GM21367 (cell line): ENCODE measurements at regions not wholly inside any gene's neighbourhood (a gene's known extent, or its start where the extent isn't known, plus 50 kb on each side); places are given as distances from the start of the nearest gene placed in this dataset.

ENCODE experiments used
- ATAC-seq: cut with Tn5 transposase; IDR thresholded peaks from one replicate; pipeline ENCODE4 v1.9.1; 2021; ENCODE audit not compliant: unreplicated experiment

- ATAC-seq, result no peak
Observed at GRCh38 chr4:58216461-58216860, 1106.3 kb upstream of the IGFBP7 start.

DNA sequence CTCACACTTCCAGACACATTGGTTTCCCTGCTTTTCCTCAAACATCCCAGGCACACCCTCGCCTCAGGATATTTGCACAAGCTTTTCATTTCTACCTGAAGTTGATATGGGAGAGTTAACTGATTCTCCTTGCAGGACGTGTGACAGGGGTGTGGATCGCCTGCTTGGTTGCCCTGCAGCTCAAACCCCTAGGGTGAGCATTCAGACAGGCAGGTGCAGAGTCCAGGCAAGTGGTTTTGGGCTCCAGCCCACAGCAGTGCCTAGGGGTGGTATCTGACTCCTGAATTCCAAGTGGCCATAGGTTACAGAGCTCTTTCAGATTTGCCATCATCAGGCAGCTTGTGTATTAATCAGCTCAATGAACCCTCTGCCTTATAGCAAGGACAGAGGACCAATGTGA is 1104.2 kb upstream of the IGFBP7 start:
- ATAC-seq, result no peak

GRCh38 chr4:58209551-58209950 is 1099.4 kb upstream of the IGFBP7 start:
- ATAC-seq, result no peak

DNA sequence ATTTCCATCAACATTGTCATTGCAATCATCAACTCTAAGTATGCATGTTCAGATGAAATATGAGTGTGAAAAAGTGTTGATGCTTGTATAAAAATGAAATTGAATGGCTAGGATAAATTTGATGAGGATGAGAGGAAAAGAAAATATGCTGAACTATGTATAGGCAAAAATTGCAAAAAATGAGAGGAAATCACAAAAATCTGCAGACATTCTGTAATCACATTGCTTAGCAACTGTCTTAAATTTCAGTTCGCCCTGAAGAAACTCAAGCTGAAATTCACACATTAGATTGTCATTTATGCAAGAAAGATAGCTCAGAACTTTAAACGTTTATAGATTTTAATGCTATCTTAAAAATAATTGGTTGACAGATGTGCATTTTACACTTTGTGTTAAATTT is 1098.8 kb upstream of the IGFBP7 start:
- no peak for ATAC-seq

DNA sequence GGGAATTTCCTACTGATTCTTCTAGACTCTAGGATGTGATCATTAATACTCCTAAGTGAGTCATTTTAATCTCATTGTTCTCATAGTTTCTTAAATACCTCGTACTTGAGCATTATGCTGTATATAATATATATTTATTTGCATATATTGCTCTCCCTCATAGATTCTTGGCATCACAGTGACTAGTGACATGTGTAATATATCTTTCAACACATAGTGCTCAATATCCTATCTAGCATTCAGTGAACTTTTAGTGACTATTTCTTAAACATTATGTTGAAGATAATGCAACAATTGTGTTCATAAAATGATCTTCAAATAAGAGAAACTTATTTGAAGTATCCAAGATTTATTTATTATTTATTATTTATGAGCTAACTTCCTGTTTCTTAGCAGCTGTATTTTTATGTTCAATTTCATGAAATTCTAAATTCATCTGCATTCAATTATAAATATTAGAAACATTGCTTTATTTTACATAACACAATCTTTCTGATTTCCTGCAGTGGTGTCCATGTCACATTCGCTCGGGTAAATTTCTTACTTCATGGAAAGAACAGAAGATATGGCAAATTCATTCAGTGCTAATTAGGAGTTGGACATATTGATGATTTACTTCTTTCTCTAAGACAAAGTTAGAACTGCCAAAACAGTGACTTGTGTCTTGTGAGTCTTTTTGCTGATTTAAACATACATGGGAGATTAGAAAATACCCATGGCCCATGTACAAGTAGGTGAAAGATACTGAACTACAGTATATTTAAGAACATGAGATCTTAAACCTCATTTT is 1095.5 kb upstream of the IGFBP7 start:
- ATAC-seq, result no peak

GRCh38 chr4:58192217-58192616 is 1082.0 kb upstream of the IGFBP7 start:
- ATAC-seq, result no peak

DNA sequence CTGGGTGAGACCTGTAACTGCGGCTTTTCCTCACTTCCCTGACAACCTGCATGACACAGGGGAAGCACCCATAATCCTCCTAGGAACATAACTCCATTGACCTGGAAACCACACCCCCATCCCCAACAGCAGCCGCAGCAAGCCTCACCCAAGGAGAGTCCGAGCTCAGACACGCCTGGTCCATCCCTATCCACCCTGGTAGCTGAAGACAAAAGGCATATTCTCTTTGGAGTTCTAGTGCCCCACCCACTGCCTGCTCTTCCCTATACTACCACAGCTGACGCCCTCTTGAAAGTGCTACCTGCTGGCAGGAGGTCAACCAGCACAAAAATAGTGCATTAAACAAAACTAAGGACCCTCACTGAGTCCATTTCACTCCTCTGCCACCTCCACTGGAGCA is 1080.9 kb upstream of the IGFBP7 start:
- no peak for ATAC-seq

DNA sequence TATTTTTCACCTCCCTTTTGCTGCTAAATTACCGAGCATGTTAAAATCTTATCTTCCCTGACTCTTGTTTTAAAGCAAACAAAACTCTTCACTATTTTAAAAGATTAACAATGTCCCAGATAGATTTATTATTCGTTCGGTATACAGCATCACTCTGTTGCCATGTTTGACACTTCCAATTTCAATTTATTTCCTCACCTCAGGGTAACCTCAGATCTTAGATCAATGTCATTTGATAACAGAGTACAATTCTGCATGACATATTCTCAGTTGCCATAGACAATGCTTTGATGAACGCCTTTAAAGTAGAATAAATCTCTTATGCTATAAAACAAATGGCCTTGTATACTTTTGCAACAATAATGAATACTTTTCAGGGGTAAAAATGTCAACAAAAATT is 1078.1 kb upstream of the IGFBP7 start:
- ATAC-seq, result no peak

DNA sequence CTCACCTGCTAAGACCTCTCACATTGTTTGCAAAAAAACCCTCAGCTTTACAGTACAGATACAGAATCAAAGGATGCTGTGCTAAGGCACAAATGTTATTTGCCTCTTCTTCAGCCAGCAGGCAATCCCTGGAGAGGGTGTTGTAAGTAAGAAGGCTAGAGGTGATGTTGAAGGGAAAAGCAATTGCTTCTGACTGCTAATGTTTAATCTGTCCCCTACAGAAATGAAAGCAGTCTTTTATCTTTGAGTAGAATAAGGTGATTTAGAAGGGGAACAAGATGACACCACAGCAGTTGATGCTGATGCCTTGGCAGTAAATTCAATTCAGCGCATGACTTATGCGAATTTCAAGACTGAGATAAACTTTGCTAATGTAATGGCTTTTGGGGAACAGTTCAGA is 1064.8 kb upstream of the IGFBP7 start:
- no peak for ATAC-seq

- no peak for ATAC-seq
Observed at GRCh38 chr4:58166490-58166889, 1056.3 kb upstream of the IGFBP7 start.

DNA sequence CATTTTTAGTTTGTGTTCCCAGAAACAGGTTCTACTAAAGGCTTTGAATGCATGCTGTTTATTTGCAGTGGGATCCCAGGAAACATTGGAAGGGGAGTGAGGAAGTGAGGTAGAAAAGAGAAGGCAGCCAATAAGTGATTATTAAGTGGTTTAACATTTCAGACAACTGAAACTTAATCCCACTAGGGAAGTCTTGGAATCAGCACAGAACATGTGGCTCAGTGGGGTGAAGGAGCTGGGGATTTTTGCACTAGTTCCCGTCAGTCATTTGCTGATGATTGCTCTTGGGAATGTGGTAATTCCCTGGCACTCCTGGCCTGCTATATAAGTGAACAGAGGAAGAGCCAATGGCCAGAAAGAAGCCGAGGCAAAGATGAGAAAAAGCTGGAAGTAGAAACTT is 1053.0 kb upstream of the IGFBP7 start:
- ATAC-seq, result no peak

- no peak for ATAC-seq
Observed at GRCh38 chr4:58149404-58150085, 1039.4 kb upstream of the IGFBP7 start.

GRCh38 chr4:58144721-58145120 is 1034.5 kb upstream of the IGFBP7 start:
- ATAC-seq, result no peak

DNA sequence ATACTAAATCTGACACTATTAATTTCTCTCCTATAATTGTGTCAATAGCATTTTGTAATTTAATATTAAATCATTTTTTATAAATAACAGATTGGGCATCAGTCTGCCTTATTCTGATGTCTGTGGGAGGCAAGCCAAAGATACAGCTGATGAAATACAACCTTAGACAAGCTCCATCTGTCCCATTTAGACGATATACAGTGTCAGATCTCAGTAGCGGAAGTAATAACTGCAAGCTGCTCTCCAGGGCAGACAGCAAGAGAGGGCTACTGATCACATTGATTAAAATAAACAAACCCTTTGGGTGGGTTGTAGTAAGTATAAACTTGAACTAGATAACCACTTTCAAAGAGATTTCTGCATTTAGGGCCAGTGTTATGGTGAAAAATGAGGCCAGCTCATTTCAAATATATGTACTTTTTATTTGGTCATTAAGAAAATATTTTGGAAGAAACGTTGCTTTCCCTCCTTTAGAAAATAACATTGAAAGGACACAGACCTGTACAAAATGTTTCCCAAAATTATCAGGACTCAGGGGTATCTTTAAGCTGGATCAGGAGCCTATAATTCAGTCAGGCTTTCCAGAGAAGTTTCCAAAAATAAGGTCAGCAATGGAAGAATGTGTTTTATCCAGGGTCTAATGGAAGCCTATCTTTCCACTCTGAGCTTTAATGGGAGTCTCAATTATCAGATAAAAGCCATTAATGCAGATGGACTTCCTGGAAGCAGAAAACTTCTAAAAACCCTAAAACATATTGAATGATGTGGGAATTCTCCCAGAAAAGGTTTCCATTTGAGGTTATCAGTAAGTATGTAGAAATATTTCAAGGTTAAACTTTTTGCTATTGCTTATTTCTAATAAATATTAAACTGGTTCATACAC is 1028.8 kb upstream of the IGFBP7 start:
- no peak for ATAC-seq

- no peak for ATAC-seq
Observed at GRCh38 chr4:58136604-58137003, 1026.4 kb upstream of the IGFBP7 start.

GRCh38 chr4:58127680-58128079 is 1017.5 kb upstream of the IGFBP7 start:
- ATAC-seq, result no peak

DNA sequence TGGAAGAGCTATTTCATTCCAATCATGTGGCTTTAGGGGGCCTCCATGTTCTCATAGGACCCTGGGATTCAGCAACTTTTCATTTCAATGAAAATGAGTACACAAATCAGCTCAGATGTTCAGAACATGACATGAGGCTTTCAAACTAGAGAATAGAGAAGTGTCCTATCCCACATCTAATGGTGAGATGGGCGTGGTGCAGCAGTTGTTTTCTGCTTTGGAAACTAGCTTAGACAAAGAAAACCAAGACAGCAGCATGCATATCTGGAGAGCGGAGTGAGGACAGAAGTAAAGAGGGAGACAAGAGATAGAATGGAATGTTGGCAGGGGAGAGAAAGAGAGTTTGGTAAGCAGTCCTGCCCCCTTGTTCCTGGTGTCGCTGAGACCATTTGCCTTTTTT is 1009.1 kb upstream of the IGFBP7 start:
- no peak for ATAC-seq

DNA sequence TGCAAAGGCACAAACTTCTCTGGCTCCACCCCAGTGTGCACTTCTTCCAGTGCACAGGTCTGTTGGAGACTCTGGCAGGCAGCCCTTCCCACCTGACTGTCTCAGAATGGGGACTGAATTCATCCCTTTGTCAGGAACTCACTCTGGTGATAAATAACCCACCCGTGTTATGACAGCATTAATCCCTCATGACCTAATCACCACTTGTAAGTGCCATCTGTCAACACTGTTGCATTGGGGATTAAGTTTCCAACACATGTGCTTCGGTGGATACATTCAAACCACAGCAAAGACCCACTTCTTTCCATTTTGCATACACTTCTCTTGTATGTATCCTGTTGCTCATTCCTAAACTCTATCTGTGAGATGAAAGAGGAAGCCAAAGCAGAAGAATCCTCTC is 1002.9 kb upstream of the IGFBP7 start:
- no peak for ATAC-seq

- no peak for ATAC-seq
Observed at GRCh38 chr4:58111818-58112217, 1001.6 kb upstream of the IGFBP7 start.

DNA sequence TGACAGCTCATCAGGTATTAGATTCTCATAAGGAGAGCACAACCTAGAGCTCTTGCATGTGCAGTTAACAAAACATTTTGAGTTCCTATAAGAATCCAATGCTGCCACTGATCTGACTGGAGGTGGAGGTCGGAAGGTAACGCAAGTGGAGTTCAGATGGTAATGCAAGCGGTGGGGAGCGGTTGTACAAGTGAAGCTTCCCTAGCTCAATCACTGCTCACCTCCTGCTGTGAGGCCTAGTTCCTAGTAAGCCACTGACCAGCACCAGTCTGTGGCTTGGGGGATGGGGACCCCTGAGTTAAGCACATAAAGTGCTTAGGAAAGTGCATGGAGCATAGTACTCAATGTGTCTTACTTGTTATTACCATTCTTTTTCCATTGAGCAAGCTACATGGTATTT is 983.2 kb upstream of the IGFBP7 start:
- ATAC-seq, result no peak

DNA sequence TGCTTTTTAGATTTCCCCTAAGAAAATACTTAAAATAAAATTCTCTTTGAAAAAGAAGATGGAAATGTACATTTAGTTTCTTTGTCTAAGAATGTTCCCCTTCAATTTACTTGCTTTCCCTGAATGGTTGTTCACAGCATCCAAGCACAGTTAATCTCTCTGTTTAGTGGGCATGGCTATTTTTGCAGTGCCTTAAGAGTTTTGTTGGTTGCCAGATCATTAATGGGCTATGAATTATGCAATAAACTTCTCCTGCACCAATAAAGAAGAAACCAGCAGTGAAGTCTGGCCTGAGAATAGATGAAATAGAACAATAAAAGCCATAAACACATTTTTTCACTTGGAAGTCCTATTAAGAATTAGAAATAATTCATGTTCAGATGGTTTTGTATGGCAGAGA is 980.4 kb upstream of the IGFBP7 start:
- ATAC-seq, result no peak

DNA sequence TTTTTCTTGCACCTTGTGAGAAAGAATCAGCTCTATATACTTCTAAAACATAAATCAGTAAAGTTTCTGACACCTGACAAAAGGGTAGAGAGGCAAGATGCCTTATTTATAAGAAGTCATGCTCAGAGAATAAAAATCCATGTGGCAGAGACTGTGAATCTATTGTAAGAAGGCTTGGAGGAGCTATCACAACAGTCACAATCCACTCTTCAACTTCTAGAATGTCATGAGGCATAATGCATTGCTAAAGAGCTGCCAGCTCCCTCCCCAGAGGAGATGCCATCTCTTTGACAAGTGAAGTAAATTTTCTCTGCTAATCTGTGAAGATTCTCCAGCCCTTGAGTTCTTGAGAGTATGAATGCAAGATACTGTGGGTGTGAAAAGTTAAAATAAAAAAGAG is 971.2 kb upstream of the IGFBP7 start:
- no peak for ATAC-seq
